ENCODE measurements at regions not wholly inside any gene's neighbourhood (a gene's known extent, or its start where the extent isn't known, plus 50 kb on each side); places are given as distances from the start of the nearest gene placed in this dataset.

DNA sequence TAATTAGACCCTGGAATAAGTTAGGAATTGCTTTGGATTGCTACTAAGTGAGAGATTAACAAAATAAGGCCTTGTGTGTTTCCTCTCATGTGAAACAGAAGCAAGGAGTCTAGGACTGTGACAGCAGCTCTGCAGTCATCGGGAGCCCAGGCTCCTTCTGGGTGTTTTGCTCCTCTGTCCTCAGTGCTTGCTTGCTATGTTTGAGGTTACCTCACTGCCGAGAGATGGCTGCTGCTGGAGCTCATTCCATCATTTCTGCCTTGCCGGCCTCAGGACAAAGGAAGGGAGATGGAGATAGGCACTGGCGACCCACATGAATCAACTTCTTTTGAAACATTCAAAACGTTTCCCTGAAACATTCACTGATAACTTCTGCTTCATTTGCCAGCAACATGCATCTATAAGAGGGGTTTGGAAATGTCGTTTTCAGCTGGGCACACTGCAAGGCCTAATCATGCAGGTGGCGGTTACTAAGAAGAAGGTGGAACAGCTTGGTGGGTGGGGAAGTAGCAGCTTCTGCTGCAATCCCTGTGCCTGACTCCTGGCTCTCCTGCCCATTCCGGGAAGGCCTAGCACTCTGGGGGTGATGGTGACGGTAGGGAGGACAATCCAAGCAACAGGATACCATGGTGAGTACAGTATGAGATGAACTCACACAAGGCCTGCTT is 77.2 kb upstream of the CD180 start:
- POLR2A ChIA-PET = no interaction called here
- no peak for DNase-seq
- no peaks in the 10 kb centered on the region for H3K36me3 Mint-ChIP-seq
- no peak overlapping the region for H3K27ac Mint-ChIP-seq
- H3K4me1 Mint-ChIP-seq = no peaks in the 10 kb centered on the region
- no peak overlapping the region for H3K4me3 Mint-ChIP-seq
- no peak for ATAC-seq (ENCODE audit: low read depth)
- peaks cover 15% of the 10 kb centered on the region for H3K9me3 Mint-ChIP-seq
- H3K27me3 Mint-ChIP-seq = no peaks in the 10 kb centered on the region

DNA sequence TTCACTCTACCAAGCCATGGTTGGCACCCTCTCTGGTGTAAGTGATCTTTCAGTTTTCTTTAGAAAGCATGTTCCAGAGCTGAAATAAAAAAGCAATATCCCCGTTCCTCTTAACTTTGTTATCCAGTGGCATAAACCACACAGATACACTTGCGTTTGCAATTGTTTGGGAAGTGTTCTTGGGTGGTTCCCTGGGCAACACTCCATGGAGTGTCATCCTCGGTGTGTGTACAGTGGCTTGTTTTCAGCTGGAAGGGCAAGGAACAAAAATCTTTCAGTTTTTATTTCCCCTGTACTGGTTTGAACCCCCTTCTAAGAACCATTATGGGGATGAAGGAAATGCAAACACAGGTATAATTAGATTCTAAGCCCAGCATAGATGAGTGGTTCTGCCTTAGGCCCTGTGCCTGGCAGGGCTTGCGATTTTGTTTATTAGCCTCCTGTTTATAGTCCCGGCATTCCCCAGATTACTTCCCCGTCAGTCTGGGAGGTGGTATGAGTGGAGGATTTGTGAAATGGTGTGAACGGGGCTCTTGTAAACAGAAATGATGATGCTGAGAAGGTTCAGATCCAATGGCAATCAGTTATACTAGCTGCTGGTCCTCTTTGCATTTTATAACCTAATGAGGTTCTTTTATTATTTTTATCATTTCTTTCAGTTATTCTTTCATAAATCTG is 76.0 kb upstream of the CD180 start:
- POLR2A ChIA-PET = no interaction called here
- ATAC-seq (ENCODE audit: low read depth) = no peak
- Mint-ChIP-seq H3K4me1 (no peaks in the 10 kb centered on the region), H3K4me3 (no peak overlapping the region), H3K27ac (no peak overlapping the region), H3K27me3 (no peaks in the 10 kb centered on the region), H3K9me3 (peaks cover 6% of the 10 kb centered on the region), H3K36me3 (no peaks in the 10 kb centered on the region)
- DNase-seq = no peak

DNA sequence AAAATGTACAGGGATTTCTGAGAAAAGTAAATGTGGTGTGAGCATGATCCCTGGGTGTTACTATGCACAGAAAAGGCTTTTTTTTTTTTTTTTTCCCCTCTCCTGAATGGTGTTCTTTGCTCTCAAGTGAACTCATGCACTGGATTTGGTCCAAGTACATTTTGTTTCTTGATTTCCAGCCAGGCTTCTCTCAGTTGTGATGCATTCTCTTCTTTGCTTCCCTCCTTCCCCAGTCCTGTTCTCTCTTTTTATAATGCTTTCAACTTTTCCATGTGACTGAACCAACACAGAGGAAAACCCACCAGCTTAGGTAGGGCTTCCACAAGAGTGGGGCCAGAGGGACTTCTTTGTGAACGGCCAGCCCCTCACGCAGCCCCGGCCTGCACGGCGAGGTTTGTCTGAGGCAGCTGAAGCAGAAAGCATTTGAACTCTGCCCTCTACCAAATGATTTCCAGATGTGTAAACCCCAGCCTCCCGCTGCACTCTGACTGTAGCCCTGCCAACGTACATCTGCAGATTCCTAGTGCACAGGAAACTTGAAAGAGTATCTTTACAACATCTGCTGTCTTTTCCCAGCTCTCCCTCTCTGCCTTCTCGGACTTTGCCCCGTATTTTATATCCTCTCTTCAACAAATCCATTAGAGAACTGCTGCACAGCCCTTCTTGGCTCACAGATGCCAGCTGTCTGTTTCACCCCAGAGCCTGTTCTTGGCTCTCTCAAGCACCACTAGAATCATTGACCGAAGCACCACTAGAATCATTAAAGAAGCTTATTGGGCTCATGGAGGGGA is 71.8 kb upstream of the CD180 start:
- Mint-ChIP-seq H3K36me3 (no peaks in the 10 kb centered on the region), H3K27ac (no peak overlapping the region), H3K27me3 (peaks cover 5% of the 10 kb centered on the region), H3K4me3 (no peak overlapping the region), H3K9me3 (peaks cover 2% of the 10 kb centered on the region), H3K4me1 (no peaks in the 10 kb centered on the region)
- POLR2A ChIA-PET = no interaction called here
- no peak for ATAC-seq (ENCODE audit: low read depth)
- no peak for DNase-seq

DNA sequence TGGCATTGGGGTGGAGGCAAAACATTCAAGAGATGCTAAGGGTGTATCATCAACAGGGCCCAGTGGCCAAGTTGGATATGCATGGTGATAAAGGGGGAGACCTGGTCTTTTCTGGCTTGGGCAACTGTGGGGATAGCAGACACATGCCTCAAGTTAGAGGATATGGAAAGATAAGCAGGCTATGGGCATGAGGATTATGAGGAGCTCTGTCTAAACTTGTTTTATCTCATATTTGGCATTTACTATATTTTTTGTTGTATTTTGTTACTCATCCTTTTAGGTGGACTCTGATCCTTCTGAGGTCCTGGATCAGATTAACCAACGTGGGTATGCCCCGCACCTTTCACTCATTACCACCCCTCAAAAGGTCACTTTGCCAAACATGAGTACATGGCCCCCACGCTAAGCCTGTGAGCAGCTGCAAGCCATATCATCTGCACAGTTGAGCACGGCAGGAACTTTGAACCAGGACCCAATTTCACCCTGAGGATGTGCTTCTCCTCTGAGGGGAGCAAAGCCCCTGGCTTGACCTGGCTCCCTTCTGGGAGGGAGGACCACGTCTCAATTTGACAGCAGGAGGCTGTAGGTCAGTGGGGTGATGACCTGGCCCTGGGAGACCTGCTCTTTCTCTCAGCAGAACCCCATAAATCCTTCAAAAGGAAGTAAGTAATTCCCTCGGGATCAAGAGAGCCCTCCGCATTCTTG is 71.1 kb upstream of the CD180 start:
- Mint-ChIP-seq H3K27ac (no peak overlapping the region), H3K36me3 (no peaks in the 10 kb centered on the region), H3K4me1 (no peaks in the 10 kb centered on the region), H3K9me3 (peaks cover 2% of the 10 kb centered on the region), H3K4me3 (no peak overlapping the region), H3K27me3 (peaks cover 5% of the 10 kb centered on the region)
- ATAC-seq (ENCODE audit: low read depth) (no peak), DNase-seq (no peak)
- POLR2A ChIA-PET = no interaction called here

DNA sequence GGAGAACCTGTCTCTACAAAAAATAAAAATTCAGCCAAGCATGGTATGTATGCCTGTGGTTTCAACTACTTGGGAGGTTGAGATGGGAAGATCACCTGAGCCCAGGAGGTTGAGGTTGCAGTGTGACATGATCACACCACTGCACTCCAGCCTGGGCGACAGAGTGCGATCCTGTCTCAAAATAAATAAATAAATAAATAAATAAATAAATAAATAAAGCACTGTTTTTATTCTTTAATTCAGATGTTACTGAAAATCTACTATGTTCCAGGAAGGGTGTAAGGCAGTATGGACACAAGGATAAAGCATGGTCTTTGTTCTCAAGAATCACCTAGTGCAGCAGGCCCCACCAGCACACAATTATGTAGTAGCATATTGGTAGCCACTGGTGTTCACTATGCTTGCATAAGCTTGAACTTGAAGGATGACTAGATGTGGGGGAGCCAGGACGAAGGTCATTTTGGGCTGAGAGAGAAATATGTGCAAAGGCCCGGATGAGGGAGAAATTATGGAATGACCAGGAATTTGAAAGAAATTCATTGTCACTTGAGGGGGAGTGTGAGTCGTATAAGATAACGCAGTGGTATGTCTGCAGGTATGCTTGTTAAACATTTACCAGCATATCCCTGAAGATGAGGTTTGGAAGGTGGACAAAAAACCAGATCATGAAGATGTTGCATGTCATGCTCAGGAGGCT is 70.2 kb upstream of the CD180 start:
- peaks cover 5% of the 10 kb centered on the region for H3K27me3 Mint-ChIP-seq
- ATAC-seq (ENCODE audit: low read depth) (no peak), DNase-seq (no peak)
- H3K9me3 Mint-ChIP-seq = peaks cover 2% of the 10 kb centered on the region
- H3K4me1 Mint-ChIP-seq = no peaks in the 10 kb centered on the region
- H3K4me3 Mint-ChIP-seq = no peak overlapping the region
- no peak overlapping the region for H3K27ac Mint-ChIP-seq
- POLR2A ChIA-PET = no interaction called here
- no peaks in the 10 kb centered on the region for H3K36me3 Mint-ChIP-seq

DNA sequence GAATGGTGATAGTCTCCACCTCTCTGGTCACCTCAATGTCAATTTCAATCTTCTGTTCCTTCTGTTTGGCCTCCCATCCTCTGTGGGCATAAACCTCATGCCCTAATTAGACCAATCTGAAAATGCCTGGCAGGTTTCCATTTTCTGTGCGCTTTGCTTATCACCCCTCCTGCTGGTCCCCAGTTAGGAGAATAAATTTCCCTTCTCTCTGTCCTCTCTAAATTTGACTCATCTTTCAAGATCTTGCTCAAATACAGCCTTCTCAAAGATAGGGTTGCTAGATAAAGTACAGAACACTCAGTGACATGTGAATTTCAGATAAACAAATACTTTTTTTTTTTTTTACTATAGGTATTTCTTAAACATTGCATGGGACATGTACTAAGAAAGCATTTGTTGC is 69.4 kb upstream of the CD180 start:
- DNase-seq (no peak), ATAC-seq (ENCODE audit: low read depth) (no peak)
- Mint-ChIP-seq H3K4me3 (no peak overlapping the region), H3K27me3 (peaks cover 11% of the 10 kb centered on the region), H3K9me3 (no peaks in the 10 kb centered on the region), H3K36me3 (no peaks in the 10 kb centered on the region), H3K27ac (no peak overlapping the region), H3K4me1 (no peaks in the 10 kb centered on the region)
- POLR2A ChIA-PET = no interaction called here

DNA sequence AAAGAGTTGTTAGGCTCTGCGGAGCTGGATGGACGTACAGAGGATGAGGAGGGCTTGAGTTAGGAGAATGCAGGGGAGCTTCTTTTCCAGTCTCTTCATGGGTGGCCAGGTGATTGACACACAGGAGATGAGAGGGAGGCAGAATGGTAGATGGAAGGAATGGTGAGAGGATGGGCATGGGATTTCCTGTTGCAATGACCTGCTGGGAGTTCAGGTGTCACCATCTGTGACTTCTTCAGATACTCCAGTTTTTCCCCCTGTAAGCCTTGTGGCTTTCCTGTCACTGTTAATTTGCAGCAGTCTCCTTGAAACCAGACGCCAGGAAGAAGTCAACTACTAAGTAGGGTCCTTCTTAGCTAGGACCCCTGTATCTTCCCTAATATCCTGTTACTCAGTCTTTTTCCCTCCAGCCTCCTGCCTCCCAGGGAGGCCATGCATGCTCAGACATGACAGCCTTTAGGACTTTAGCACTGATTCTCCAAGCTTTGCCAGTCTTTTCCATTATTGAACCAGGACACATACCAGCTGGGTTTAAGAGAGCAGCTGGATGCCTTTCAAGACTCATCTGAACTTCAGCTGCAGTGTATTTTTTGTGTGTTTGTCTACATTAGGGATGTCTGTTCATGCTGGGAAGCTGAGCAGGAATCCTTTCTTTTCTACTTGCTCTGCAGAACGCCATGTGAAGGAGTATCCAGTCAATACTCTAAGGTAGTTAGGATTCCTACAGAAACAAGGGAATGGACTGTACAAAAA is 67.2 kb upstream of the CD180 start:
- Mint-ChIP-seq H3K4me3 (no peak overlapping the region), H3K4me1 (peaks cover 3% of the 10 kb centered on the region), H3K9me3 (no peaks in the 10 kb centered on the region), H3K27me3 (peaks cover 11% of the 10 kb centered on the region), H3K27ac (no peak overlapping the region), H3K36me3 (no peaks in the 10 kb centered on the region)
- ATAC-seq (ENCODE audit: low read depth) = no peak
- POLR2A ChIA-PET = no interaction called here
- no peak for DNase-seq

DNA sequence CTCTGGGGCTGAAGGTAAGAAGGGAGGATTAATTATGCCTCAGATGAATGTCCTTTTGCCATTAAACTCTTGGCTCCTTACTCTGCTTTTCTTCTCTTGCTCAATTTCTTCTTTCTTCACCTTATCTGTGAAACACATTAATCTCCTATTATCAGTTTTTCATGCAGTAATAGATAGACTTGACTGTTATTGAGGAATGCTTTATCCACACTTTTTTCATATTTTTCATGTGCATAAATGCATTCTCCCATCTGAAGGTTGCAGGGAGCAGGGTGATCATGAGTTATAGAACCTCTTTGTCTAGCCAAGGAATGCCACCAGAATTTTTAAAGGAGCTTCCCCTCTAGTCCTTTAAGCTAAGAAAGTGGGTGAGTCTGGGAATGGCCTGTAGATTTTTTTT is 66.4 kb upstream of the CD180 start:
- POLR2A ChIA-PET = no interaction called here
- Mint-ChIP-seq H3K36me3 (no peaks in the 10 kb centered on the region), H3K4me3 (no peak overlapping the region), H3K27me3 (peaks cover 11% of the 10 kb centered on the region), H3K9me3 (peaks cover 1% of the 10 kb centered on the region), H3K4me1 (peaks cover 3% of the 10 kb centered on the region), H3K27ac (no peak overlapping the region)
- no peak for DNase-seq
- ATAC-seq (ENCODE audit: low read depth) = no peak

DNA sequence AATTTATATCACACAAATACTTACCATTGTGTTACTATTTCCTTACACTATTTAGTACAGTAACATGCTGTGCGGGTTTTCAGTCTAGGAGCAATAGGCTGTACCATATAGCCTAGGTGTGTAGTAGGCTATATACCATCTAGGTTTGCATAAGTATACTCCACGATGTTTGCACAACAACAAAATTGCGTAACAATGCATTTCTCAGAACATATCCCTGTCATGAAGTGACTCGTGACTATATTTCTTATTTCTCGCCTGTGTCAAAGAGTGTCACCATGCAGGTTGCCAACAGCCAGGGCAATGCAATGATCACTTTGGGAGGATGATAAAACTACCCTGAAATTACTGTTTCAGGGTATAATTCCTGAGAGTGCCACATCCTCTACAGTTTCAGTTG is 65.6 kb upstream of the CD180 start:
- Mint-ChIP-seq H3K9me3 (peaks cover 1% of the 10 kb centered on the region), H3K27me3 (peaks cover 11% of the 10 kb centered on the region), H3K4me3 (no peak overlapping the region), H3K4me1 (peaks cover 3% of the 10 kb centered on the region), H3K36me3 (no peaks in the 10 kb centered on the region), H3K27ac (no peak overlapping the region)
- DNase-seq (no peak), ATAC-seq (ENCODE audit: low read depth) (no peak)
- POLR2A ChIA-PET = no interaction called here

DNA sequence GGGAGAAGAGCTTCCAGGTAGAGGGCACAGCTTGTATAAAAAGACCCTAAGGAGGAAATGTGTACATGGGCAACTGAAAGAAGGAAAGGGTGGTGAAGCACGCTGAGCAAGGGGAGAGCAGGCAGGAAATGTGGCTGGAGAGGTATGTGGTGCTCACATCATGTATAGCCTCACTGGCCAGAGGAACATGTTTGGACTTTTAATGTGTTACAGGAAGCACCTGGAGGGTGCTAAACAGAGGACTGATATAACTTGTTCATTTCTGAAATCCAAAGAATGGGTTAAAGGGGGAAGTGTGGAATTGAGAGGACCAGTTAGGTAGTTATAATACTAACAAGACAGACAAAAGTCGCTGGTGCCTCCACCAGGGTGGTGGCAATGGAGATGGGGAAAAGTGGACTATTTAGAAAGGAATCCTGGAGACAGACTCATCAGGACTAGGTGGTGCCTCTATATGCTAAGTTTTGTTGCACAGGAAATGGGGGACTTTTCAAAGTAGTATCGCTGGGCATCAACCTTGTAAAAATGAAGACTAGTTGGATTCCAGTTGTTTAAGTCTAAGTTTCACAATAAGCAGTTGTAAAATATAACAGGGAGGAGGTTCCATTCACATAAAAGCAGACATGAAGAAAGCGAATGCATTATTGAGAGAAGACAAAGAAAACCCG is 63.1 kb upstream of the CD180 start:
- Mint-ChIP-seq H3K36me3 (no peaks in the 10 kb centered on the region), H3K4me1 (peaks cover 6% of the 10 kb centered on the region)

DNA sequence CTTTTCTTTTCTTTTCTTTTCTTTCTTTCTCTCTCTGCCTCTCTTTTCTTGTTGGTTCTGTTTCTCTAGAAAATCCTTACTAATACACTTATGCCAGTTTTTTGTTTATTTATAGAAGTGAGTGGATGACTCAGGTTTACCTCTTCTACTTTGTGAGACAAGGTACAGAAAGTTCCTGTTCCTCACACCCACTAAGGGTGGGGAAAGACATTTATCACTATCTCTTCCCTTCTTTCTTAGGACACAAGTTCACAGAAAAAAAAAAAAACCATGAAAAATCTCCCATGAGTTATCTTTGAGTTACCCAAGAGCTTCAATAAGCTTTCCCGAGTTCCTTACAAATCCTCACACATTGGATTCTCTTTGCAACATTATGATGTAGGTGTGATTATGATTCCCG is 60.9 kb upstream of the CD180 start:
- no peak overlapping the region for H3K27ac Mint-ChIP-seq
- peaks cover 6% of the 10 kb centered on the region for H3K4me1 Mint-ChIP-seq
- no peak overlapping the region for H3K4me3 Mint-ChIP-seq
- no peak for ATAC-seq (ENCODE audit: low read depth)
- no peak for DNase-seq
- H3K9me3 Mint-ChIP-seq = peaks cover 6% of the 10 kb centered on the region
- H3K36me3 Mint-ChIP-seq = no peaks in the 10 kb centered on the region
- POLR2A ChIA-PET = no interaction called here
- H3K27me3 Mint-ChIP-seq = peaks cover 9% of the 10 kb centered on the region

More for the DNA sequence above, 63.1 kb upstream of the CD180 start:
- ATAC-seq (ENCODE audit: low read depth) (no peak), DNase-seq (no peak)
- no peak overlapping the region for H3K27ac Mint-ChIP-seq
- H3K4me3 Mint-ChIP-seq = no peak overlapping the region
- POLR2A ChIA-PET = no interaction called here
- H3K27me3 Mint-ChIP-seq = peaks cover 9% of the 10 kb centered on the region
- H3K9me3 Mint-ChIP-seq = peaks cover 1% of the 10 kb centered on the region

DNA sequence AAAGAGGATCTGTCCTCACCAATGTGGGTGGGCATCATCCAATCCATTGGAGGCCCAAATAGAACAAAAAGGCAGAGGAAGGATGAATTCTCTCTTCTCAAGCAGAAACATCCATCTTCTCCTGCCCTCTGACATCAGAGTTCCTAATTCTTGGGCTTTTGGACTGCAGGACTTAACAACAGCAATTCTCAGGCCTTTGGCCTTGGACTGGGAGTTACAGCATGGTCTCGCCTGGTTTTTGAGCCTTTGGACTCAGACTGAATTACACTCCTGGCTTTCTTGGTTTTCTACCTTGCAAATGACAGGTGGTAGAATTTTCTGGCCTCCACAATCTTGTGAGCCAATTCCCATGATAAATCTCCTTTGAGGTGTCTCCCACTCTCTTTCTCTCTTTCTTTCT is 60.5 kb upstream of the CD180 start:
- Mint-ChIP-seq H3K9me3 (peaks cover 9% of the 10 kb centered on the region), H3K4me3 (no peak overlapping the region), H3K36me3 (no peaks in the 10 kb centered on the region), H3K27me3 (peaks cover 9% of the 10 kb centered on the region), H3K27ac (no peak overlapping the region), H3K4me1 (peaks cover 6% of the 10 kb centered on the region)
- POLR2A ChIA-PET = no interaction called here
- DNase-seq (no peak), ATAC-seq (ENCODE audit: low read depth) (no peak)
